CD4-positive, alpha-beta T cell treated with Interferon alpha-2 for 1 hour (primary cell): ENCODE measurements at regions not wholly inside any gene's neighbourhood (a gene's known extent, or its start where the extent isn't known, plus 50 kb on each side); places are given as distances from the start of the nearest gene placed in this dataset.
"Not testable (repeated sequence)": the region's sequence is repeated elsewhere in the genome, so short reads cannot be mapped to it uniquely, and the experiment has no call there.

Source experiments
- DNase-seq, 2 donors: peaks; one replicate each; pipeline ENCODE4 v3.0.0-alpha.2; 2020 to 2022

DNA sequence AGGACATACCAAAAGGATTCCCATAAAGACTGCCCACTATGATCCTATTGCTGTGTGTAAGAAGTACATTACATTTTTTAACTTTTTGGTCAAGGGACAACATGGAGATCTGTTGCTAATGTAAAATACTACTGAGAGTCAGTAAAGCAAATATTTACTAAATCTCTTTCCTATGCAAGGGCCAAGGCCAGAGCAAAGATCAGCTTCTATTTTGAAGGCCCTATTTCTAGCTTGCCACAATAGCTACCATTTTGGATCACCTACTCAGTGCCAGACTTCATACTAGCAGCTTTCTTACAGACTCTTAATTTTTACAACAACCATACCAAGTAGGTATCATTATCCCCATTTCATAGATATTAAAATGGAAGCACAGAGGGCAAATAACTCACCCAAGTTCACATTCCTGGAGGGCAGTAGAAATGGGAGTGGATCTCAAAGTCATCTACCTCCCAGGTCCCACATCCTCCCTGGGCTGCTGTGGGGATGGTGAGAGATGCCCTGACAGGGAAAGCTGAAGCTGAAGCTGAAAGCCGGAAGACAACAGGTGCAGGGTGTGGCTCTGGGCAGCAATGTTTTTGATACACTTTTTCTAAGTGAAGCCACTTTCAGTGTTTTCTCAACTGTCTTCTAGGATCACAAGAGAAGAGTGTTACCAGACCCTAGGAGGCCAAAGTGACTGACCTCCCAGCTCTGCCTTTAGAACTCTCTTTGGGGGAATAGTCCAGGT, 321.2 kb downstream of the UBE3D start:
- DNase-seq, result no peak

GRCh38 chr6:82750556-82750955, 315.1 kb downstream of the UBE3D start:
- no peak for DNase-seq

DNA sequence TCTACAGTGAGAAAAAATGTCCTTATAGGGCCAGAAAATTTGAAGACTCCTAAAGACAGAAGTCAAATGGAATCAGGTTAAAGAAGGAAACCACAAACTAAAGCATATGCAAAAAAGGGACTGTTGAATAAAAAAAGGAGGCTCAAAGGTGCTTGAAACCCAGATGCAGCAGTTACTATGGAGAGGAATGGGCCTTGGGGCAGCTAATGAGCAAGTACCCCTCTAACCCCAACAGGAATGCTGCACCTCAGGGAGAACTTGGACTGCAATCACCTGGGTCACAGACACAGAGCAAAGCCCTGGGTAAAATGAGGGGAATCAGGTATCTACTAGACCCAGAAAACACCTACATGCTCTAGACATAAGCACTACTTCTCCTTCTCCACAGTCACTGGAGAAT, 313.9 kb downstream of the UBE3D start:
- no peak for DNase-seq

DNA sequence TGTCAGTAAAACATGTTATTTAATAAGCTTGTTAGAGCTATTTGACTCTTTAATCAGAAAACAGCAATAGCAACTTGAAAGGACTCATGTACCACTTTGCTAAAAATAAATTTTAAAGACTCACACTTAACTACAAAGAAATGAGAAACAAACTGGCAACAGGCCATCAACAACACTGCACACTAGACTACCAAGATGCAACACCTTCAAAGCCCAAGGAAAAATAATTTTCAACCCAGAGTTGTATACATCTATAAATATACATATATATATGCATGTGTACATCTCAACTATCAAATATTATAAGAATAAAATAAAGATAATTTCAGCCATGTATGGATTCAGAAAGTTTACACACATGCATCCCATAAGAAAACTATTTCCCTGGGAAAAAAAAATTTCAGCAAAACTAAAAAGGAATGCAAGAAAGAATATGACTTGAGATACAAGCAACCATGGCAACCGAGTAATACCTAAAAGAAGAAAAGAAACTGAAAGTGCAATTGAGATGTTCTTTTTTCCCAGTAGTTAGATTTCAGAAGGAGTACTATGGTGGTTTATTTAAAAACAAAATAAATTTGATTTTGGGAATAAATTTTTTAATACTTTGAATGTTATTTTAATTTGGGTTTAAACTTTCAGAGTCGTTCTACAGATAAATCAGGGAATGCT, 303.8 kb downstream of the UBE3D start:
- no peak for DNase-seq

- DNase-seq, result no peak
These were observed 299.2 kb downstream of the UBE3D start for GRCh38 chr6:82766476-82766875.

DNA sequence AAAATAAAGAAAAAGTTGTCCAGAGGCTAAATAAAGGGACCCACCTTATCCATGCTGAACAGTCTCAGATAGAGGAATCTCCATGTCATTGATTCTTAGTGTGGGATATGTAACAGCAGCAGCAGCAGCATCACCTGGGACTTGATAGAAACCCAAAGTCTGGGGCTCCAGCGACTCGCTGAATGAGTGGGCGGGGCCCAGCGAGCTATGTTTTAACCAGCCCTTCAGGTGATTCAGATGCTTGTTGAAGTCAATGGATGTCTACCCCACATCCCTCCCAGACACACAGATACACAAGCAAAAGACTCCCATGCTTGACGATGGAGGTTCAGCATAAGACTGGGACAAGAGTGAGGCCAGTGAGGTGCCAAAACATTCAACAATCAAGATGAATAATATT, 298.6 kb downstream of the UBE3D start:
- DNase-seq, result no peak

GRCh38 chr6:82767447-82767846, 298.2 kb downstream of the UBE3D start:
- no peak for DNase-seq

DNA sequence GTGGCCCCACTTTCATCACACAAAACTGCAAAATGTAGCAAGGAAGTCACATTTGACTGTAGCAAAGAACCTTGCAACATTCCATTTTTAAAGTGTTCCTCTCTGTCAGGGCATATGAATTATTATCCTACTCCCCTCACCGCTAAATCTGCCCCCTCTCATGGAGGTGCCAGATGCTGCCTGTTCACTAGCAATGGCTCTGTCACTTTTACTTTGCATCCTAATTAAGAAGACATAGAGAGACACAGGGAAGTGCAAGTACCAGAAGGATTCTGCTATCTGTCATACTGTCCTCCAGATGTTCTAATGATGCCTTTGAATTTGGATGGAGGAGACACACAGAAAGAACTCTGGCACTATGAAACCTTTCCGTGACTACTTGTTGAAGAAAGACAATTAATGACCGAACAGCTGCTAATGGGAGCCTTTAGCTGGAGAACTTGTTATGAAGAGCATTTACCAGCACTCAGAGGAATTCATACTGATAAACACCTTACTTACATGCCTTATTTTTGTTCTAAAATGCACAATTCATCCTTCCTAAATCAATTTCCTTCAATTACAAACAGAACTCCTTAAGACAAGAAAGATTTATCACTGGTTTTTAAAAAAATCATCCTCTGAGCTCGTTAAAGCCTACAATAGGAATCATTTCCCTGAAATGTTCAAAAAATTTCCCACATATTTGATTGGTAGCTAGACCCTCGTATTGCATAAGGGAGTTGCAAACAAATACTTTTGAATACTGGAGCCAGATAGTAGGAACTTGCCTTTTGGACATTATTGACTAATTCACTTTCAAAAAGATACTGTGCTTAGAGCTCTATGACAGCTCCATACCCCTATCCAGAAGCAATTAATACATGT, 292.6 kb downstream of the UBE3D start:
- DNase-seq, result no peak

DNA sequence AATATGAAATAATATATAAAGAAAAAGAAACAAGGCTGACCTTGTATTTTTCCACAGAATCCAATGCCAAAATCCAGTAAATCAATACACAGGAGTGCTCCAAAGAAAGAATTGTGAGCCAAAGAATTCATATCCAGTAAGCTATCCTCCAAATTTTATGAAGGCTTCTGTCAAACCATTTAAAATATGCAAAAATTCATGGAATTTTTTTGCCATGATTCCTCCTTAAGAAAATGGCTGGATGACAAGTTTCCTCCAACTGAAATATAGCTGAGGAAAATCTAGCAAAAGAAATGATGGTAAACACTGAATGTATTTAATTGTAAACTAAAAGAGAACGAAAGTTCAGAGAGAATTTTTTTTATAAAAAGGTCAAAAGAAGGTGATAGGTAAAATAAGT, 290.3 kb downstream of the UBE3D start:
- no peak for DNase-seq

- DNase-seq, result no peak
These were observed 289.7 kb downstream of the UBE3D start for GRCh38 chr6:82775981-82776380.

DNA sequence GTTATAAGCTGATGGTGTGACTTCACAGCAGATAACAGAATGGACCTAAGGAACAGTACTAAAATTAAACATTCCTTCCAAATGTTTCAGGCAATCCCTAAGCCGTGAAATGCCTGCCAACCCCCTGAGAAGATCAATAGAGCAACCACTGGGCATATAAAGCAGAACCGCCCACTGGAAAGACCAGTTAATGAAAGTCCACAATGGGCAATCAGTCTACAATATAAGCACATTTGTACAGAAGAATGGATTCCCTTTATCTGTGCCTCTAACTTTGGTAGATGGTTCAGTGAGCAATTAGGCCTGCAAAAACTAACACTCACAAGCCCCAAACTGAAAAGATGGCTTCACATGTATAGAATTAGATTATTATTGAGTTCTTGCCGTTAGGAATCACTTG, 286.6 kb downstream of the UBE3D start:
- DNase-seq, result no peak

GRCh38 chr6:82780334-82780733, 285.3 kb downstream of the UBE3D start:
- DNase-seq, result no peak

GRCh38 chr6:82781620-82782204, 283.9 kb downstream of the UBE3D start:
- DNase-seq, result no peak

DNA sequence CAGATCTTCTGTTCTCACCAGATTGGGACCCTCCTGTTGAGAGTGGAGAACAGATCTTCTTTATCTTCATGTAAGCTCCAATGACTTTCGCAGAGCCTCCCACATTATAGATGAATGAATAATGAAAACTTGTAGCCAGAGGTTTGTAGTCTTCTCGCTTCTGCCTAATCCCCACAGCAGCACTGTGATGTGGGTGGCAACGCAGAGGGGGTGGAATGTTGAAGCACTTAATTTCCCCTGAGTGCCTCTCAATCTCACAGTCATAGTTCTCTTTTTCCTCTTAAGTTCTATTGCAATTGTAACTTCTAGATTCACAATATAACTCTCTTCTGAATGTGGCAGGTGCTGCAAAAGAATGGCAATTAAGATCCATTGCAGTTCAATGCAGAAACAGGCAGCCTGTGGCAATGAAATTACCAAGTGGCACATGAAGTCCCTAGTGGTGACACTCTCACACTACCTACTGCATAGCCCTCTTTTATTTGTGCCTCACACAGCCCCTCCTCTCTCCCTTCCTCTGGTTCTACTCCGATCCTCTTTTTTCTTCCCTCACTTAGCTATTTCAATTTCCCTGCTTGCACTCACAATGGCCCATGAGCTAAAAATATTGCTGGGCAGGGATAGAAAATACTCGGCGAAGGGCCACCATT, 281.9 kb downstream of the UBE3D start:
- no peak for DNase-seq

GRCh38 chr6:82785206-82785605, 280.4 kb downstream of the UBE3D start:
- DNase-seq, result no peak

GRCh38 chr6:82786248-82786647, 279.4 kb downstream of the UBE3D start:
- DNase-seq, result no peak

DNA sequence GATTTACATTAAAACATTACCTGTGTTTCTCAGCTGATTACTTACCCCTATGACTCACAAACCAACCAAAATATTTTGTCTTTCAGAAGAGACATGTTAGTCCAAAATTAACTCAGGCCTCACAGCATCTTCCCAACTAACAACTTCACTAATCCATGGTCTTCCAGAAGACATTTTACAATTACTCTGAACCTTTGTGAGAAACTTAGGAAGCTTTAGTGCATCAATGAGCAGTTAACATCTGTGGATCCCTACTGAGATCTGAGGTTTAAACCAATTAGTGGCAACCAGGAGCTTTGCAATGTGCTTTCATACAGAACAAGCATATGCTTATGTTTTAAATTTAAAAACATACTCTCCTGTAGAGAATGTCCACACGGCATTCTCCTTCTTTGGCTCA, 269.7 kb downstream of the UBE3D start:
- no peak for DNase-seq

DNA sequence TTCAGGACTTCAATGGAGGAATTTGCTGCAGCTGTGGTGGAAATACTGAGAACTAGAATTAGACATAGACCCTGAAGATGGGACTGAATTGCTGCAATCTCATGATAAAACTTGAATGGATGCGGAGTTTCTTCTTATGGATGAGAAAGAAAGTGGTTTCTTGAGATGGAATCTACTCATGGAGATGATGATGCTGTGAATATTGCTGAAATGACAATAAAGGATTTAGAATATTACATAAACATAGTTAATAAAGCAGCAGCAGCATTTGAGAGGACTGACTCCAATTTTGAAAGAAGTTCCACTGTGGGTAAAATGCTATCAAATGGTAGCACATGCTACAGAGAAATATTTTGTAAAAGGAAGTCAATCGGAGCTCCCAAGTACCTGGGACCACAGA, 264.6 kb downstream of the UBE3D start:
- DNase-seq, result no peak

DNA sequence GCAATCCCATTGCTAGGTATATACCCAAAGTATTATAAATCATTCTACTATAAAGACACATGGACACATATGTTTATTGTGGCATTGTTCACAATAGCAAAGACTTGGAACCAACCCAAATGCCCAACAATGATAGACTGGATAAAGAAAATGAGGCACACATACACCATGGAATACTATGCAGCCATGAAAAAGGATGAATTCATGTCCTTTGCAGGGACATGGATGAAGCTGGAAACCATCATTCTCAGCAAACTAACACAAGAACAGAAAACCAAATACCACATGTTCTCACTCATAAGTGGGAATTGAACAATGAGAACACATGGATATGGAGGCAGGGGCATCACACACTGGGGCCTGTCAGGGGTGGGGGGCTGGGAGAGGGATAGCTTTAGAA, 249.4 kb downstream of the UBE3D start:
- DNase-seq, result not testable (repeated sequence)

GRCh38 chr6:82818727-82819126, 246.9 kb downstream of the UBE3D start:
- no peak for DNase-seq

- DNase-seq, result no peak
These were observed 242.3 kb downstream of the UBE3D start for GRCh38 chr6:82823361-82823760.

DNA sequence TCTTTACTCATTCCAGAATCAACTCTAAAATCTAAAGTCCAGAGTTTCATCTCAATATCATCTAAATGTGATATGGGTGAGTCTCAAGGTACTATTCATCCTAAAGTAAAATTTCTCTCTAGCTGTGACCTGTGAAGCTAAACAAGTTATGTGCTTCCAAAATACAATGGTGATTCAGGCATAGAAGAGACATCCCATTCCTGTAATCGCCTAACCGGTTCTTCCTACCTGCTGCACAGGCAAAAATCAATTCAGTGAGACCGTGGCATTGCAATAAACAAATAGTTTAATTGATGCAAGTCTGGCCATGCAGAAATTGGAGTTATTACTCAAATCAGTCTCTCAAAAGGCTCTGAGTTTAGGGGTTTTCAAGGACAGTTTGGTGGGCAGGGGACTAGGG, 232.8 kb downstream of the UBE3D start:
- DNase-seq, result no peak

GRCh38 chr6:82833481-82833880, 232.2 kb downstream of the UBE3D start:
- DNase-seq, result no peak
